IMR-90 (cell line): ENCODE measurements at regions not wholly inside any gene's neighbourhood (a gene's known extent, or its start where the extent isn't known, plus 50 kb on each side); places are given as distances from the start of the nearest gene placed in this dataset.
"Not testable (repeated sequence)": the region's sequence is repeated elsewhere in the genome, so short reads cannot be mapped to it uniquely, and the experiment has no call there.

Source experiments
- ATAC-seq: fragments of 200-7000 bp; cut with Tn5 transposase; 2 replicates; pipeline ENCODE4 v1.9.1; 2020; ENCODE audit warnings: low read depth, mild to moderate bottlenecking, moderate library complexity
- BruUV-seq: library from RNA; stranded (reverse); fragments of 400-500 nt; replicated peaks from 2 replicates; lab custom pipeline; 2021; lab: Mats Ljungman, UMichigan
- CTCF ChIA-PET: fragments of 300-600 bp; formaldehyde crosslinking; extraction: SDS; loops from one replicate; lab custom pipeline; 2021; ENCODE audit warnings: antibody characterized with exemption; lab: Yijun Ruan, JAX
- POLR2A ChIA-PET: fragments of 300-600 bp; sonication (Branson Sonifier 250); formaldehyde crosslinking; loops from one replicate; lab custom pipeline; 2022; ENCODE audit warnings: antibody characterized with exemption; ENCODE audit not compliant: unreplicated experiment; lab: Charles Lee
- DNase-seq: peaks from one replicate; pipeline ENCODE4 v3.0.0; 2013
- H2AFZ ChIP-seq: replicated peaks from 2 replicates; pipeline ENCODE3; 2013; ENCODE audit warnings: low read length, mild to moderate bottlenecking; ENCODE audit not compliant: poor library complexity
- H2AK5ac ChIP-seq: 2 replicates; pipeline ENCODE4 v1.6.1; 2013; ENCODE audit warnings: low read depth, low read length, inconsistent platforms
- H2AK9ac ChIP-seq: replicated peaks from 2 replicates; pipeline ENCODE3; 2013; ENCODE audit warnings: mild to moderate bottlenecking, low read depth, low read length, moderate library complexity; ENCODE audit not compliant: poor library complexity
- H2BK120ac ChIP-seq: 2 replicates; pipeline ENCODE4 v1.6.1; 2013; ENCODE audit warnings: low read depth, low read length, inconsistent platforms
- H2BK15ac ChIP-seq: 3 replicates; pipeline ENCODE4 v1.6.1; 2013; ENCODE audit warnings: low read depth, low read length, inconsistent platforms
- H2BK20ac ChIP-seq: 2 replicates; pipeline ENCODE4 v1.6.1; 2013; ENCODE audit warnings: low read depth, mild to moderate bottlenecking, inconsistent platforms, low read length, moderate library complexity
- H2BK5ac ChIP-seq: 2 replicates; pipeline ENCODE4 v1.6.1; 2013; ENCODE audit warnings: mild to moderate bottlenecking, low read depth, low read length, inconsistent platforms; ENCODE audit not compliant: poor library complexity, severe bottlenecking
- H3K14ac ChIP-seq: replicated peaks from 2 replicates; pipeline ENCODE4 v1.6.1; 2013; ENCODE audit warnings: low read depth, low read length, inconsistent platforms
- H3K18ac ChIP-seq: 2 replicates; pipeline ENCODE4 v1.6.1; 2013; ENCODE audit warnings: low read depth, low read length, control low read depth
- H3K23ac ChIP-seq: 2 replicates; pipeline ENCODE4 v1.6.1; 2013; ENCODE audit warnings: low read depth, low read length, inconsistent platforms
- H3K27ac ChIP-seq: 2 replicates; pipeline ENCODE4 v1.5.1; 2013; ENCODE audit warnings: mild to moderate bottlenecking, control low read depth, low read length; ENCODE audit not compliant: insufficient read depth
- H3K27me3 ChIP-seq: 2 replicates; pipeline ENCODE4 v1.6.1; 2013; ENCODE audit warnings: low read length; ENCODE audit not compliant: control insufficient read depth, insufficient read depth
- H3K36me3 ChIP-seq: 2 replicates; pipeline ENCODE4 v1.6.1; 2013; ENCODE audit warnings: low read length, mixed read lengths; ENCODE audit not compliant: control insufficient read depth, insufficient read depth
- H3K4ac ChIP-seq: 2 replicates; pipeline ENCODE4 v1.6.1; 2013; ENCODE audit warnings: low read depth, low read length, inconsistent platforms
- H3K4me1 ChIP-seq: 2 replicates; pipeline ENCODE4 v1.6.1; 2013; ENCODE audit warnings: low read length, mixed read lengths; ENCODE audit not compliant: control insufficient read depth, insufficient read depth
- H3K4me2 ChIP-seq: 2 replicates; pipeline ENCODE4 v1.6.1; 2013; ENCODE audit warnings: low read depth, mild to moderate bottlenecking, control low read depth, low read length, moderate library complexity
- H3K4me3 ChIP-seq: 2 replicates; pipeline ENCODE4 v1.5.1; 2013; ENCODE audit warnings: low read depth, mild to moderate bottlenecking, control low read depth, low read length, moderate library complexity; ENCODE audit not compliant: insufficient read depth
- H3K56ac ChIP-seq: 2 replicates; pipeline ENCODE4 v1.6.1; 2013; ENCODE audit warnings: low read length, inconsistent platforms; ENCODE audit not compliant: insufficient read depth; ENCODE audit errors: extremely low read depth
- H3K79me1 ChIP-seq, 2 experiments: 2 replicates each; pipeline ENCODE4 v1.6.1; 2013; ENCODE audit warnings: low read length in 2 of 2, inconsistent platforms in 1 of 2, low read depth in 1 of 2
- H3K9ac ChIP-seq: 2 replicates; pipeline ENCODE4 v1.6.1; 2013; ENCODE audit warnings: low read depth, low read length, control low read depth
- H3K9me1 ChIP-seq: 2 replicates; pipeline ENCODE4 v1.6.1; 2013; ENCODE audit warnings: low read length, inconsistent platforms; ENCODE audit not compliant: insufficient read depth
- H3K9me3 ChIP-seq: 2 replicates; pipeline ENCODE4 v1.6.1; 2013; ENCODE audit warnings: low read length; ENCODE audit not compliant: control insufficient read depth, insufficient read depth
- H4K20me1 ChIP-seq: 2 replicates; pipeline ENCODE4 v1.6.1; 2013; ENCODE audit warnings: low read length, inconsistent platforms; ENCODE audit not compliant: insufficient read depth
- H4K5ac ChIP-seq: 2 replicates; pipeline ENCODE4 v1.6.1; 2013; ENCODE audit warnings: mild to moderate bottlenecking, low read depth, low read length, control low read depth
- H4K8ac ChIP-seq, 2 experiments: 2 replicates each; pipeline ENCODE4 v1.6.1; 2013; ENCODE audit warnings: low read depth in 2 of 2, low read length in 2 of 2, control low read depth in 1 of 2, inconsistent platforms in 1 of 2
- H4K91ac ChIP-seq: 2 replicates; pipeline ENCODE4 v1.6.1; 2013; ENCODE audit warnings: low read depth, low read length, inconsistent platforms; ENCODE audit not compliant: insufficient read depth
- WGBS, 2 experiments: methylation state at CpG; one replicate each; pipeline versions ENCODE4 v1.1.5 to v1.1.7; 2013; ENCODE audit warnings: missing lambda C conversion rate in 2 of 2; ENCODE audit not compliant: insufficient read length in 1 of 2; ENCODE audit errors: extremely low coverage in 2 of 2; 5-methylcytosine and 5-hydroxymethylcytosine counted together
- dilution Hi-C: fragments of 300-500 bp; cut with HindIII; formaldehyde crosslinking; loops from one replicate; pipeline ENCODE4 v1.14.3; 2018; ENCODE audit warnings: low sequenced_read_pairs; ENCODE audit not compliant: unreplicated experiment
- in situ Hi-C: fragments of 300-500 bp; cut with MboI; formaldehyde crosslinking; loops from 3 replicates; pipeline ENCODE4 v1.14.3; 2019; ENCODE audit warnings: low sequenced_read_pairs, inconsistent platforms, mixed read lengths
- intact Hi-C: fragments of 100-400 bp; cut with micrococcal nuclease; formaldehyde crosslinking; loops from 2 replicates; pipeline ENCODE4 v1.10.0; 2022

GRCh38 chr14:48267926-48268325 lies 592.5 kb upstream of the MDGA2 start:
- H3K4me2 ChIP-seq, H3K4ac ChIP-seq, H3K9me3 ChIP-seq, BruUV-seq, H3K14ac ChIP-seq, H3K23ac ChIP-seq, H4K20me1 ChIP-seq, H3K18ac ChIP-seq, H3K27ac ChIP-seq, H3K56ac ChIP-seq, H3K4me1 ChIP-seq, ATAC-seq, in situ Hi-C loops, H2BK20ac ChIP-seq, H4K5ac ChIP-seq, H2AK5ac ChIP-seq, POLR2A ChIA-PET, H2BK120ac ChIP-seq, dilution Hi-C loops, H3K9me1 ChIP-seq, H4K91ac ChIP-seq, H2BK5ac ChIP-seq, H3K36me3 ChIP-seq, H3K9ac ChIP-seq, DNase-seq, intact Hi-C loops, CTCF ChIA-PET, H4K8ac ChIP-seq, H3K79me1 ChIP-seq, H2AK9ac ChIP-seq, H3K4me3 ChIP-seq, H2AFZ ChIP-seq, H2BK15ac ChIP-seq, H3K27me3 ChIP-seq: not testable (repeated sequence)
- 52% methylated on average over 3 of the region's 4 CpGs; no CpG with 5 or more reads in 1 of the 2 experiments for WGBS, 2 experiments

GRCh38 chr14:48266201-48266600 lies 590.8 kb upstream of the MDGA2 start:
- H4K8ac ChIP-seq, CTCF ChIA-PET, H2AFZ ChIP-seq, H3K9me1 ChIP-seq, DNase-seq, H3K18ac ChIP-seq, POLR2A ChIA-PET, H3K27ac ChIP-seq, H2AK9ac ChIP-seq, H4K5ac ChIP-seq, H3K36me3 ChIP-seq, H3K14ac ChIP-seq, H3K79me1 ChIP-seq, H4K20me1 ChIP-seq, H2BK15ac ChIP-seq, H2AK5ac ChIP-seq, H3K4me1 ChIP-seq, H3K9me3 ChIP-seq, H2BK20ac ChIP-seq, intact Hi-C loops, dilution Hi-C loops, H2BK5ac ChIP-seq, H3K4me3 ChIP-seq, H2BK120ac ChIP-seq, H3K23ac ChIP-seq, ATAC-seq, H3K27me3 ChIP-seq, BruUV-seq, H4K91ac ChIP-seq, H3K4me2 ChIP-seq, in situ Hi-C loops, H3K9ac ChIP-seq, H3K56ac ChIP-seq, H3K4ac ChIP-seq: not testable (repeated sequence)
- WGBS, 2 experiments = 11% methylated on average over 2 of the region's 5 CpGs; no CpG with 5 or more reads in 1 of the 2 experiments
